H1 (cell line): ENCODE measurements at regions not wholly inside any gene's neighbourhood (a gene's known extent, or its start where the extent isn't known, plus 50 kb on each side); places are given as distances from the start of the nearest gene placed in this dataset.

Source experiments
- CTCF ChIA-PET: fragments of 300-600 bp; sonication (Branson Sonifier 250); formaldehyde crosslinking; loops from one replicate; lab custom pipeline; 2021; ENCODE audit not compliant: partially characterized antibody; lab: Charles Lee
- POLR2A ChIA-PET: fragments of 300-600 bp; sonication (Branson Sonifier 250); formaldehyde crosslinking; loops from one replicate; lab custom pipeline; 2021; ENCODE audit warnings: inconsistent platforms; ENCODE audit not compliant: partially characterized antibody; lab: Charles Lee
- DNase-seq, 2 experiments: peaks; one replicate each; pipeline versions ENCODE4 v3.0.0 to v3.0.0-alpha.2; 2010 to 2022; ENCODE audit warnings: low spot score in 2 of 2, low read depth in 1 of 2, mixed read lengths in 1 of 2
- FAIRE-seq: peaks from 2 replicates; lab custom pipeline; 2011; peaks lifted over from hg19 to GRCh38; lab: Jason Lieb, UNC
- H2AFZ ChIP-seq: 2 replicates; pipeline ENCODE4 v1.8.1; 2012; ENCODE audit warnings: low read length, inconsistent platforms
- H2AK5ac ChIP-seq: 2 replicates; pipeline ENCODE4 v1.6.1; 2013; ENCODE audit warnings: low read depth, low read length
- H2BK120ac ChIP-seq: replicated peaks from 2 replicates; pipeline ENCODE3; 2013; ENCODE audit warnings: low read depth, low read length, inconsistent platforms
- H2BK12ac ChIP-seq: 2 replicates; pipeline ENCODE4 v1.6.1; 2013; ENCODE audit warnings: low read depth, low read length
- H2BK15ac ChIP-seq: 2 replicates; pipeline ENCODE4 v1.6.1; 2013; ENCODE audit warnings: low read length
- H2BK20ac ChIP-seq: 2 replicates; pipeline ENCODE4 v1.6.1; 2013; ENCODE audit warnings: low read length
- H2BK5ac ChIP-seq: 2 replicates; pipeline ENCODE4 v1.6.1; 2013; ENCODE audit warnings: low read depth, low read length
- H3K14ac ChIP-seq: 2 replicates; pipeline ENCODE4 v1.6.1; 2013; ENCODE audit warnings: inconsistent platforms; ENCODE audit not compliant: insufficient read length
- H3K18ac ChIP-seq: 2 replicates; pipeline ENCODE4 v1.6.1; 2013; ENCODE audit warnings: low read length; ENCODE audit errors: extremely low read depth
- H3K23ac ChIP-seq: 2 replicates; pipeline ENCODE4 v1.6.1; 2013; ENCODE audit warnings: inconsistent platforms; ENCODE audit not compliant: insufficient read length
- H3K23me2 ChIP-seq: 2 replicates; pipeline ENCODE4 v1.6.1; 2013; ENCODE audit warnings: low read depth, low read length
- H3K27ac ChIP-seq: 2 replicates; pipeline ENCODE4 v1.6.1; 2011; ENCODE audit warnings: low read depth, low read length, inconsistent platforms
- H3K27me3 ChIP-seq, 4 experiments: replicated peaks in 1 of 4; 1 replicate in 1 of 4; 2 replicates in 3 of 4; pipeline versions ENCODE4 v1.6.1 to v1.8.1; 2011 to 2013; ENCODE audit warnings: low read length in 3 of 4, mild to moderate bottlenecking in 3 of 4, inconsistent platforms in 2 of 4, mixed read lengths in 2 of 4, moderate library complexity in 1 of 4; ENCODE audit not compliant: control insufficient read depth in 3 of 4, insufficient read depth in 3 of 4; ENCODE audit errors: extremely low read depth in 1 of 4
- H3K36me3 ChIP-seq, 4 experiments: 2 replicates each; pipeline versions ENCODE4 v1.6.1 to v1.8.1; 2011 to 2013; ENCODE audit warnings: mild to moderate bottlenecking in 4 of 4, low read length in 3 of 4, moderate library complexity in 2 of 4, control low read depth in 1 of 4, inconsistent platforms in 1 of 4; ENCODE audit not compliant: insufficient read depth in 4 of 4, control insufficient read depth in 2 of 4
- H3K4ac ChIP-seq: replicated peaks from 2 replicates; pipeline ENCODE3; 2013; ENCODE audit warnings: low read length, low read depth, mixed read lengths, inconsistent platforms; ENCODE audit not compliant: insufficient read length
- H3K4me1 ChIP-seq, 4 experiments: replicated peaks in 1 of 4; 1 replicate in 1 of 4; 2 replicates in 3 of 4; pipeline versions ENCODE4 v1.6.1 to v1.8.1; 2011 to 2013; ENCODE audit warnings: low read length in 3 of 4, inconsistent platforms in 2 of 4, mixed read lengths in 1 of 4; ENCODE audit not compliant: insufficient read depth in 4 of 4, control insufficient read depth in 3 of 4
- H3K4me2 ChIP-seq, 2 experiments: 2 replicates each; pipeline versions ENCODE4 v1.6.1 to v1.8.1; 2011 to 2013; ENCODE audit warnings: low read depth in 2 of 2, low read length in 2 of 2, control low read depth in 1 of 2, inconsistent platforms in 1 of 2, mild to moderate bottlenecking in 1 of 2; ENCODE audit not compliant: insufficient read depth in 1 of 2
- H3K4me3 ChIP-seq, 4 experiments: fragments of 200-600, 300-600 bp in 1 of 4; sonication (generic), shearing (Covaris generic), sonication (Bioruptor Twin) in 1 of 4; 2 replicates each; pipeline versions ENCODE4 v1.5.1 to v1.8.1; 2011 to 2016; ENCODE audit warnings: low read length in 4 of 4, low read depth in 3 of 4, control low read depth in 2 of 4, inconsistent platforms in 2 of 4, mild to moderate bottlenecking in 2 of 4, mixed read lengths in 1 of 4, moderate library complexity in 1 of 4; ENCODE audit not compliant: insufficient read depth in 2 of 4; ENCODE audit errors: extremely low read depth in 1 of 4
- H3K56ac ChIP-seq: replicated peaks from 2 replicates; pipeline ENCODE3; 2013; ENCODE audit warnings: low read depth, mild to moderate bottlenecking, mixed read lengths, low read length, inconsistent platforms; ENCODE audit not compliant: insufficient read length
- H3K79me1 ChIP-seq: 2 replicates; pipeline ENCODE4 v1.6.1; 2013; ENCODE audit warnings: low read depth, low read length, control low read depth
- H3K79me2 ChIP-seq, 2 experiments: 2 replicates each; pipeline versions ENCODE4 v1.6.1 to v1.8.1; 2012 to 2013; ENCODE audit warnings: low read length in 2 of 2, mild to moderate bottlenecking in 2 of 2, inconsistent platforms in 1 of 2; ENCODE audit not compliant: insufficient read depth in 2 of 2, control insufficient read depth in 1 of 2
- H3K9ac ChIP-seq, 4 experiments: replicated peaks in 1 of 4; 1 replicate in 1 of 4; 2 replicates in 3 of 4; pipeline versions ENCODE4 v1.6.1 to v1.8.1; 2011 to 2013; ENCODE audit warnings: low read depth in 3 of 4, low read length in 3 of 4, control low read depth in 2 of 4, mild to moderate bottlenecking in 2 of 4, moderate library complexity in 2 of 4, inconsistent platforms in 1 of 4; ENCODE audit errors: extremely low read depth in 1 of 4
- H3K9me3 ChIP-seq, 2 experiments: 2 replicates each; pipeline versions ENCODE4 v1.6.1 to v1.8.1; 2012 to 2013; ENCODE audit warnings: mild to moderate bottlenecking in 2 of 2, moderate library complexity in 2 of 2, control low read depth in 1 of 2, inconsistent platforms in 1 of 2, low read depth in 1 of 2, low read length in 1 of 2, mixed read lengths in 1 of 2; ENCODE audit not compliant: insufficient read depth in 2 of 2
- H4K20me1 ChIP-seq, 2 experiments: replicated peaks in 1 of 2; 2 replicates each; pipeline versions ENCODE3 to v1.8.1; 2011 to 2013; ENCODE audit warnings: inconsistent platforms in 2 of 2, low read length in 2 of 2, mild to moderate bottlenecking in 1 of 2; ENCODE audit not compliant: insufficient read depth in 2 of 2, control insufficient read depth in 1 of 2
- H4K5ac ChIP-seq: 2 replicates; pipeline ENCODE4 v1.6.1; 2013; ENCODE audit warnings: low read length, low read depth, mixed read lengths, inconsistent platforms; ENCODE audit not compliant: insufficient read length
- H4K8ac ChIP-seq: 2 replicates; pipeline ENCODE4 v1.8.0; 2013; ENCODE audit warnings: mild to moderate bottlenecking, moderate library complexity, low read length, inconsistent platforms; ENCODE audit not compliant: insufficient read depth; ENCODE audit errors: extremely low read depth
- H4K91ac ChIP-seq: replicated peaks from 2 replicates; pipeline ENCODE3; 2013; ENCODE audit warnings: low read length, mixed read lengths, inconsistent platforms; ENCODE audit not compliant: insufficient read length
- TAF7 ChIP-seq: optimal IDR thresholded peaks from 2 replicates; pipeline ENCODE3; 2011; ENCODE audit warnings: low read depth, mild to moderate bottlenecking, inconsistent platforms, low read length, moderate library complexity, borderline replicate concordance
- WGBS, 2 experiments: shearing (Covaris generic) in 1 of 2; methylation state at CpG; one replicate each; pipeline versions ENCODE4 v1.1.6 to v1.1.7; 2013 to 2015; ENCODE audit warnings: low lambda C conversion rate in 2 of 2, mixed read lengths in 2 of 2, inconsistent platforms in 1 of 2, low coverage in 1 of 2, missing lambda C conversion rate in 1 of 2; ENCODE audit not compliant: insufficient replicate concordance in 2 of 2, insufficient coverage in 1 of 2, insufficient read length in 1 of 2; ENCODE audit errors: extremely low coverage in 1 of 2, missing lambda C conversion rate in 1 of 2; 5-methylcytosine and 5-hydroxymethylcytosine counted together

GRCh38 chr5:124951105-124951504 is 204.7 kb upstream of the ZNF608 start:
- no peak overlapping the region for H4K91ac ChIP-seq
- no peaks in the 10 kb centered on the region for H3K79me2 ChIP-seq
- no peak overlapping the region for H3K23ac ChIP-seq
- no peaks in the 10 kb centered on the region for H3K27me3 ChIP-seq
- H3K9me3 ChIP-seq: no peaks in the 10 kb centered on the region
- no peak overlapping the region for H3K4ac ChIP-seq
- FAIRE-seq: no peak
- no peak overlapping the region for H3K18ac ChIP-seq
- no peak overlapping the region for H3K56ac ChIP-seq
- H2BK5ac ChIP-seq: no peak overlapping the region
- DNase-seq: no peak
- H2AK5ac ChIP-seq: no peak overlapping the region
- no peaks in the 10 kb centered on the region for H3K36me3 ChIP-seq
- no peak overlapping the region for H3K9ac ChIP-seq
- CTCF ChIA-PET: no interaction called here
- no peak overlapping the region for H2BK12ac ChIP-seq
- TF ChIP-seq TAF7: no peak
- H4K20me1 ChIP-seq: no peaks in the 10 kb centered on the region
- no peak overlapping the region for H2BK120ac ChIP-seq
- POLR2A ChIA-PET: interaction anchor here (1.3 kb wide), 1 partner anchor 29 kb away, joined by 3 read pairs; no protein-coding TSS in a partner anchor
- H2BK20ac ChIP-seq: no peak overlapping the region
- H3K14ac ChIP-seq: no peak overlapping the region
- WGBS, 2 experiments: 90% methylated on average over 3 of the region's 3 CpGs; no CpG with 5 or more reads in 1 of the 2 experiments
- H3K4me2 ChIP-seq: no peak overlapping the region
- no peak overlapping the region for H3K4me3 ChIP-seq
- no peak overlapping the region for H4K5ac ChIP-seq
- no peaks in the 10 kb centered on the region for H3K23me2 ChIP-seq
- no peak overlapping the region for H4K8ac ChIP-seq
- no peak overlapping the region for H2AFZ ChIP-seq
- H3K4me1 ChIP-seq: peaks cover 0 to 4% (median 0%) of the 10 kb centered on the region in 4 experiments; a peak in 1 of 7 replicates
- no peaks in the 10 kb centered on the region for H3K79me1 ChIP-seq
- no peak overlapping the region for H2BK15ac ChIP-seq
- H3K27ac ChIP-seq: no peak overlapping the region
